ENCODE measurements at regions not wholly inside any gene's neighbourhood (a gene's known extent, or its start where the extent isn't known, plus 50 kb on each side); places are given as distances from the start of the nearest gene placed in this dataset.

DNA sequence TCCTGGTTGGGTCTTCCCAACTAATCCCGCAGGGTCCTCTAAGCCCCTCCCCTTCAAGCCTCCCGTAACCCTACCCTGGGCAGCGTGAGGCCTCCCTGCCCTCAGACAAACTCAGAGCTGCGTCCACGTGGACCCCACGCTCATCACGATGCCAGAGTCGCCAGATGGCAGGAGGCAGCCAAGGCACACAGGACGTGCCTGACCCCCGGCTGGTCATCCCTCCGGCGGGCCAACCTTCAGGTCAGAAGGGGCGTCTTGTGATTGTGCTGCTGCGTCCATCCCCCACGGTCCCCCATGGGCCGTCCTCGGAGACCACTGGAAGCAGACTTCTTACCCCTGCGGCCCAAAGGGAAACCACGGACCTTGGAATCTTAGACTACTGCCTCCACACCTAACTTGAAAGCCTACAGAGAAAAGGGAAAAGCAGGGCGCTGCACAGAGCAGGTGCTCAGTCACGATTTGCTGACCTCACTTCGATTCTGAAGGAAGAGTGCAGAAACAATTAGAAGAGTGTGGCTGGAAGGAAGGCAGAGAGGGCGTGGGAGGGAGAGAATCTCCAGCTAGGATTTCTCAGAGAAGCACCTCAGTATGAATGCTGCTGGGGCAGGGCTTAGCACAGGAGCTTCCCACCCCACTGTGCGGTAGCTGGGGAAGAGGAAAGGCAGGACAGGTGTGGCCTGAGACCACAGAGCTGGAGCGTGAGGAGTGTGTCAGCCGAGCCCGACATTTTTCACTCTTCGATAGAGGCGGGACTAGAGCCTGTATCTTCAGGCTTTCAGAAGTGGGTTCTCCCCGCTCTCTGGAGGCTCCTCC is 174.8 kb downstream of the ERCC6L2 start:
- in situ Hi-C loops (cut with HindIII; ENCODE audit: low sequenced_read_pairs) = no loop called here

DNA sequence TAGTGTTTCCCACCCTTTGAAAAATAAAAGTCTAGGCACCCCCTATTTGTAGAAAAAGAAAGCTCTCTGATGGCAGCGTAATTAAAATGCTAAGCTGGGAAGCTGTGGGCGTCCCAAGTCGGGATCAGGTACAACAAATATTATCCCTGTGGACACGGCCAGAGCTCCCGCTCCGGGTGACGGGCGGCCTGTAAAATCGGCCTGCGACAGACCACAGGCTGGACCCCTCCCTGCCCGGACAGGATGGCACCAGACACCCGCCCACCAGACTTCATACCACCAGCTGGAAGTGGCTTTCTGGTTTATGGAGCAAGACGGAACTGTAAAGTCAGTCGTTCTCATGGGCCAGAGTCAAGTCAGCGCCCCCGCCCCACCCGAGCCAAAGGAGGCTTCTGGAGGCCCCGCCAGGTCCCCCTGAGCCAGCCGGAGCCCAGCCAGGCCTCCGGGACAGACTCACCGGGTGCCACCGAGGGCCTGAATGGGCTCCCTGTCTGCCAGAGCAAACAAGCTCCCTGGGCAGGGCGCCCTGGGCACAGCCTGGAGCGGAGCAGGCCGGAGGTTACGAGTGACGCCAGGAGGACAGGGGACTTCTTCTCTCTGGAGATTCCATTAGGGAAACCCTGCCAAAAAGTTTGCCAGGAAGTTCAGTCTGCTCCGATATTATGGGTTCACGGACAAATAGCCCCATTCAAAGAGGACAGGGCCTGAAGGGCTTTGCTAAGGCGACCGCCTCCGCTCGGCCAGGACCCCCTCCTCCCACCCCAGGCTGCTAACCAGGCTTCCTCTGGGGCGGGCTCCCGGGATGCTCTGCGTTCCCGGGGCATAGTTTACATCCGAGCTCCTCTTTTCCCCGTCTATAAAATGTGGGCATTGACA is 173.7 kb downstream of the ERCC6L2 start:
- in situ Hi-C loops (cut with HindIII; ENCODE audit: low sequenced_read_pairs) = no loop called here
- DNase-seq (ENCODE audit: low spot score) = peak; percentile 42

More for the DNA sequence above, 174.8 kb downstream of the ERCC6L2 start:
- DNase-seq (ENCODE audit: low spot score) = no peak

DNA sequence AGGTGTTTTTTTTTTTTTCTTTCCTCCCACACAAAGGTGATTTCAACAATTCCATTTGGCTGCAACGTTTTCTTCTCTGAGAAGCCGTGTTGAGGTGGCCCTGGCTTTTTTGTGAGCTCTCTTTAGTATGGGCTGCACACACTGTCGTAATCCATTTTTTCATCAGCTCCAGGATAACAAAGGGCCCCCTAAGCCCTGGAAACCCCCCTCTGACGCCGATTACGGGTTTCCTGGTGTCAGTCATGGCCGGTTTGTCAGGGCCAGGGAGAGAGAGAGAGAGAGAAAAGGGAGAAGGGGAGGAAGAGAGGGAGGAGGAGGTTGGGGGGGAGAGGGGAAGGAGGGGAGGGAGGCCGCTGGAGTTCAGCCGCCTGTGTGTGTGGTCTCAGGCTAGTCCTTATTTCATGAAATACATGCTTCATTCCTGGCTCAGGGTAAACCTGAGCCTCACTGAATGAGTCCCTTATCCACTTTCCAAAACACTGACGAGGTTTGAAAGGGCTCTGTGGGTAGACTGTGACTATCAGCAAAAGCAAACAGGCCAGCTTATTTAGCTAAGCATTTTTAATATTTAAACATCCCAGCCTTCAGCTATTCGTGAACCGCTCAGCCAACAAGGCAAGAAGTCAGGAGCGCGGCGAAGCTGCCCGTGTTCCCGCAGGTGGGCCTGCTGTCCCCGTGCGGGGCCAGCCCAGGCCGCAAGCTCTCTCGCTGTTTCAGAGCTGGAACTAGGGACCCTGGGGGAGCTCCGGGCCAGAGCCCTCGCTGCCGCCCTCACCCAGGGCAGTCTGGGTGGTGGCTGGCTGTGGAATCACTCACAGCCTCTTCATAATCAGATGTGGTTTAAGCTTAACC is 172.8 kb downstream of the ERCC6L2 start:
- in situ Hi-C loops (cut with HindIII; ENCODE audit: low sequenced_read_pairs) = no loop called here
- peak; percentile 43 for DNase-seq (ENCODE audit: low spot score)

DNA sequence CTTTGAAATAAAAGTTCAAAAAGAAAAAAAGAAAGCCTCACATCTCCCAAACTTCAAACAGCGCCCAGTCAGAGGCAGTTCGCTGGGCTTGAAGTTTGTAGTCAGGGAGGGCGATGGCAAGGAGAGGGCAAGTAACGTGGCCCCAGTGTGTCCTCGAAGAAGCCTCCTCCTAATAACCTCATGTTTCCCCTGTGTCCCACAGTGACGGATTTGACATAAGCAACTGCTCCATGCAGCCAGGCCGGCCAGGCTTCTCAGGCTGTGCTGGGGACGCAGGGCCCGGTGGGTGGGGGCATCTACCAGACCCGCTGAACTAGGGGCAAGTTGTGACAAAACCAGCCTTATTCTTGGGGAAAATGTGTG is 172.2 kb downstream of the ERCC6L2 start:
- DNase-seq (ENCODE audit: low spot score) = no peak
- in situ Hi-C loops (cut with HindIII; ENCODE audit: low sequenced_read_pairs) = no loop called here

DNA sequence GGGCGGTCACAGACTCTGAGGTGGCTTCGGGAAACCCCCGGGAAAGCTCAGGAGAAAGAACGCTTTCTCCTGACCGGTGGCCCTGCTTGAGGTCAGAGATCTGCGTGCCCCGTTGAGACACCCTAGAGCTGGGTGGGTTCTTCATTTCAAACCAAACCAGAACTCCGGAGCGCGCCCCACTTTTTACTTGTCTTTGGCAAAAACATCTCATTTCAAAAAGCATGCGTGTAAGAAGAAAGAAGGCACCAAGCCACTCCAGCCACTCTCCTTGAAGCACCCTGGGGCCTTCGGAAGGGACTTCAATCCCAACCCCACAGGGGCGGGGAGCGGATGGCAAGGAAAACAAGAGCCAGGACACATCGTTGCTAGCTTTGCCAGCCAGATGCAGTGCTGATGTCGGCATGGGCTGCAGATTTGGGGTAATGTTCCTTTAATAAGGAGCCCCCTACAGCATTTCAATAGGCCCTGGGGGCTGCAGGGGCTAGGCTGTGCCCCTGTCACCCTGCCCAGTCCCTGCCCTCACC is 171.7 kb downstream of the ERCC6L2 start:
- in situ Hi-C loops (cut with HindIII; ENCODE audit: low sequenced_read_pairs) = no loop called here
- DNase-seq (ENCODE audit: low spot score) = no peak

DNA sequence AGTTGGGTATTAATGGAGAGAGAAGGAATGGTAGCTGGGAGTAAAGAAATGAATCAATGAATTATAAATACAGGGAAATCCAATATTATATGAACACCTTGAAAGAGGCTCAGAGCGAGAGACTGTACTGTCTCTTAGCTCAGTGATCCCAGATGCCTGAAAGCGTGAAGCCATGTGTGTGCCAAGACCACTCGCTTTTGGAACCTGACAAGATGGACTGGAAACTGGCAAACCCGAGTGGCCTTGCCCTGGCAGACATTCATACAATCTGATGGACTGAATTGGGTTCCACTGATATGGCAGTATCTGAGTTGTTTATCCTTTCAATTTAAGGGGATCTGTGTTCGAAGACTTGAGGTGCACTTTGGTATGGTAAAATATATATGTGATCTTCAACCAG is 170.3 kb downstream of the ERCC6L2 start:
- in situ Hi-C loops (cut with HindIII; ENCODE audit: low sequenced_read_pairs) = no loop called here

DNA sequence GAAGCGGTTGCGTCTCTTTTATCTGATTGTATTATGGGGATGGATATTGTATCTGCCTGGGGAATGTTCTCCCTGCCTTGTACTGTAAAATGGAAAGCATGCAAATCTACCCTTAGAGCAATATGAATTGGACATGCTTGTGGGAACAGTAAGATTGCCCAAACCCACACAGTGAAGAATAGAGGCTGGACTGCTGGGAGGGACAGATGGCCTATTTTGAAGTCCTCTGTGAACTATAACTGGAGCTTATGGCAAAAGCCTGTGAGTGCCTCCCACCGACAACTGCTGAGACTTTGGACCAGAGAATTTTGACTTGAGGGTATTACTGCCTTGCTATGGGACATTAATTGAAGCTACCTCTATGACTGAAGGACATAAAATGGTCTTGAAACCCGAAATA is 168.9 kb downstream of the ERCC6L2 start:
- in situ Hi-C loops (cut with HindIII; ENCODE audit: low sequenced_read_pairs) = no loop called here
- peak; percentile 95 for DNase-seq (ENCODE audit: low spot score)

More for the DNA sequence above, 170.3 kb downstream of the ERCC6L2 start:
- peak; percentile 92 for DNase-seq (ENCODE audit: low spot score)

DNA sequence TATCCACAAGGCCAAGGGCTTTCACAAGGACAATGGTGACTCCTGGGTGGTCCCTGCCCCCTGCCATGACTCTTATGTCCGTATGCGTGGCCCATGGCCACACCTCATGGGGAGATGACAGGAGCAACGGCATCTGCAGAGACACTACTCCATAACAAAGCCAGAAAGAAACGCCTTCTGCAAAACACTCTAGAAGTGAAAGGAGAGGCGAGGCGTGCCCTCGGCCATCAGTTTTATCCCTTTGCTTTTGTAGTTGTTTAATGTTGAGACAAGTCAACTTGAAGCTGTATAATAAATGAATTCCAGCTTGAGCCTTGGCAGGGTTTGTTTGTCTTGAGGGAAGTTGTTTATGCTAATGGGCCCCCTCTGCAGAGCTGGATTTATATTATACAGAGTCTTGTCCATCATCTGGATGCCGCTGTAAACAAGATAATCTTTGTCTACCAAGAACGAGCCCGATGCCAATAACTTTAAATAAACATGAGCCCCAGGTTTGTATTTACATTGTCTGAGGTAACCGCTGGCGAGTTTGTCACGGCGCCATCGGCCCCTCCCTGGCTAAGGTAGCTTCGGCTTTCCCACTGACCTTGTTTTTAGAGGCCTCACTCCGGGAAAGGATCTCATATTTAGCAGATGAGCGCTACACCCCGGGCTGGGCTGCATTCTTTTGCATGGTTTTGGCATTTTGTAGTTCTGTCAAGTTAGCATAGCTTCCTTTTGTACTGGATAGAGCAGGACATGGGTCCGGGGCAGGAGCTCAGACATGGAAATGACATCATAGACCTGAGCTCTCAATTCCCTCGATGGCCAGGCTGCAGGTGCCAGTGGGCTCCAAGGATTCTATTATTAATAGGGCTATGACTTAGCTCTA is 165.3 kb downstream of the ERCC6L2 start:
- in situ Hi-C loops (cut with HindIII; ENCODE audit: low sequenced_read_pairs) = no loop called here
- no peak for DNase-seq (ENCODE audit: low spot score)

DNA sequence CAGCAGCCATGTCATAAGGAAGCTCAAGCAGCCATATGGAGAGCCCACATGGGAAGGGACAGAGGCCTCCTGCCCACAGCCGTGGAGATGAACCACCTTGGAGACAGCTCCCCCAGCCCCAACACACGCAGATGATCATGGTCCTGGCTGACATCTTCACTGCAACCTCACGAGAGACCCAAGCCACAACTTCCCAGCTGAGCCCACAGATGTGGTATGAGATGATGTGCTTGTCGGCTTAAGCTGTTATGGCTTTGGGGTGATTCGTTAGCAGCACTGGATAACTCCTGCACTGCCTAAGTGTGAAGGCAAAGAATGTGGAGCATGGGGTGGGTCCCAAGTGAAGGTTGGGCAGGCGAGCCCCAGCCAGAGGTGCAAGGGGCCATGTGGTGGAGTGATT is 163.4 kb downstream of the ERCC6L2 start:
- in situ Hi-C loops (cut with HindIII; ENCODE audit: low sequenced_read_pairs) = no loop called here
- no peak for DNase-seq (ENCODE audit: low spot score)

DNA sequence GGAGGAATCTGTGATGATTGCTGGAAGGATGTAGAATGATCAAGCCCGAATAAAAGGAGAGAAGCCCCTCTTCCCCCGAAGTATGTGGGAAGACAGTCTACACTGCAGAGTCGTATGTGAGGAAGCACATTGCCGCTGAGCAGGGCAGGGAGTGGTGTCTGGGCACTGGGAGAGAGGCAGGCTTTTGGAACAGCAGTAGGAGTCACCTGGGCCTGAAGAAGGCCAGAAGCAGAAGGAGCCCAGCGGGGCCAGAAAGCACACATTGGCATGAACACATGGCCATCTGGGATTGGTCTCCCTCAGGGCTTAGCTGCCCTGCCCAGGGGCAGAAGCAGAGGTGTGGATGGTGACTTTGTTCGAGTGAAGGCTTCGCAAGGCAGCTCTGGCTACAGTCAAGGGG is 162.8 kb downstream of the ERCC6L2 start:
- in situ Hi-C loops (cut with HindIII; ENCODE audit: low sequenced_read_pairs) = no loop called here
- DNase-seq (ENCODE audit: low spot score) = peak; percentile 54

DNA sequence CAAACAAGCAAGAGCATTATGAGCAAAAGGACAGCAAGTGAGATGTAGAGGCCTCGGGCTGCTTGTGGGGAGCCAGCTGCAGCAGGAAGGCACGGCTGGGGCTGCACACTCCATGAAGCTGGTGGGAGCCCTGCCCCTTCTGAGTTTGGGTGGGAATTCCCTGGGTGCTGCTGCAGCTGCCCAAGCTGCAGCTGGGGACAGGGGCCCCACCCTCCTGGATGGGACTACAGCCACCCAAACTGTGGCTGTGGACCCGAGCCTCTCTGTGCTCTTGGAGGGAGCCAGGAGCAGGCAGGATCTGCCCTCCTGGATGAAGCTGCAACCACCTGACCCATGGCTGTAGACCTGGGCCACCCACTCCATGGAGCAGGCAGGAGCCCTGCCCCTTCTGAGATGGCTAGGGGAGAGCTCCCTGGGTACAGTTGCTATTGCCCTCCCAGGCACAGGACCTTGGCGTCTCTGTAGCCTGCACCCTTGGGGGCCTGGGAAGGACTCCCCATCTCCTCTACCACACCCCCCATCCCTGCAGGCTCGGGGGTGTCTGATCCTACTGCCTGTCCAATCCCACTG is 159.1 kb downstream of the ERCC6L2 start:
- in situ Hi-C loops (cut with HindIII; ENCODE audit: low sequenced_read_pairs) = no loop called here
- DNase-seq (ENCODE audit: low spot score) = no peak

DNA sequence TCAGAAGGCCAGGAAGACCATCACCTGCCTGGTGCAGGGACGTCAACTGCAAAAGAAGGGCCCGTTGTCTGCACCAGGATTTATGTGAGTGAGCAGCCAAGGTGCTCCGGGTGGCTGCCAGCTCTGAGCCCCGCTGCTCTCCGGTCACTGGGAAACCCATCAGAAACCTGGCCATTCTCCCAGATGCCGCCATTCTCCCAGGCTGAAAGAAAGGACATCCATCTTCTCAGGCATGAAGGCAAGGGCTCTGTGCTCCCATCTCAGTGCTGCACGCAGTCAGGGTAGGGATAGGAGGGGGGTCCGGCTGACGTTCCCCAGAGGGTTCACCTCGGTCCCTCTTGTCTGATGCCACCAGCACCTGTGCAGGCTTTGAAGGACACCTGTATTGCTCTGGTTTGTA is 158.4 kb downstream of the ERCC6L2 start:
- DNase-seq (ENCODE audit: low spot score) = peak; percentile 77
- in situ Hi-C loops (cut with HindIII; ENCODE audit: low sequenced_read_pairs) = no loop called here

DNA sequence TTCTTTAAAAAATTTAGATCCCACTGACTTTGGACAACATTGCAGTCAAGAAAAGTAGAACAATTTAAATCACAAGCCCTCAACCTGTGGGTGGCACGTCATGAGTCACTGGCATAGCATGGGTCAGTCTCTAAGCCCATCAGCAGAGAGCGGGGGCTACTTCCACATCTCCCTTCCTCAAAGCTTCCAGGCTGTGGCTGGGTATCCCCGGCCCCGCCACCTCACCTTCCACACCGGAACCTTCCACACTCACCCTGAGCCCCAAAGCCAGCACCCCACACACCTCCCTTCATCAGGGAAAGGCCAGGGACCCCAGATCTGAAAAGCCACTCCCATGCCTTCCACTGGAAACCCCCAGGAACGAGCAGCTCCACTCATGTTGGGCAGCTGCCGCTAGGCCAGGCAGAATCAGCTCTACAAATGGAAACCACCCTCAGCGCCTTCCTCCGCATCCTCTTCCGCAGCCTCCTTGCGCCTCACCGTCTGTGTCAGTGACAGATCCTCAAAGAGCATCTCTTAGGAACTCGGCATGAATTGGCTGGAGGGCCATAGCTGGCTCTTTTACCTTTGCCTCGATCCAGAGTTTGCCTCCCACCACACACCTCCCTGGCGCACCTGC is 156.5 kb downstream of the ERCC6L2 start:
- in situ Hi-C loops (cut with HindIII; ENCODE audit: low sequenced_read_pairs) = no loop called here
- no peak for DNase-seq (ENCODE audit: low spot score)

DNA sequence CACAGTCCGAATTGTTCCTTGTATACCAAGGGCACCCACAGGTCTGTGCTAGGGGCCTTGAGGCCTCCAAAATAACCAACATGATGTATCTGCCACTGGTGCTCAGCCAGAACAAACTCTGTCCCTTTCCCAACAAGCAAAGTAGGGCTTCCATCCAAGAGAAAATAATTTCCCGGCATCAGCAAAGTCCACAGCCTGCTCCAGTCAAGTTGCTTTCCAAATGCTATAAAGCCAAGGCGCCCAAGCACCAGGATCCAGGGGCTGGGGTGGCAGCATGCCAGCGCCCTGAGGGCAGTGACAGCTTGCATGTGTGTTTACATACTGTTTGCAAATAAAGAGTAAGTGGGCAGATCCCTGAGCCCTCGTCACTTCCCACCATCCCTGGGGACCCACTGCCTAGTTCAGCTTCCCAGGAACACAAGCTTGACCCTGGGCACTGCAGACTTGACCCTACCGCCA is 155.9 kb downstream of the ERCC6L2 start:
- in situ Hi-C loops (cut with HindIII; ENCODE audit: low sequenced_read_pairs) = no loop called here
- peak; percentile 87 for DNase-seq (ENCODE audit: low spot score)

DNA sequence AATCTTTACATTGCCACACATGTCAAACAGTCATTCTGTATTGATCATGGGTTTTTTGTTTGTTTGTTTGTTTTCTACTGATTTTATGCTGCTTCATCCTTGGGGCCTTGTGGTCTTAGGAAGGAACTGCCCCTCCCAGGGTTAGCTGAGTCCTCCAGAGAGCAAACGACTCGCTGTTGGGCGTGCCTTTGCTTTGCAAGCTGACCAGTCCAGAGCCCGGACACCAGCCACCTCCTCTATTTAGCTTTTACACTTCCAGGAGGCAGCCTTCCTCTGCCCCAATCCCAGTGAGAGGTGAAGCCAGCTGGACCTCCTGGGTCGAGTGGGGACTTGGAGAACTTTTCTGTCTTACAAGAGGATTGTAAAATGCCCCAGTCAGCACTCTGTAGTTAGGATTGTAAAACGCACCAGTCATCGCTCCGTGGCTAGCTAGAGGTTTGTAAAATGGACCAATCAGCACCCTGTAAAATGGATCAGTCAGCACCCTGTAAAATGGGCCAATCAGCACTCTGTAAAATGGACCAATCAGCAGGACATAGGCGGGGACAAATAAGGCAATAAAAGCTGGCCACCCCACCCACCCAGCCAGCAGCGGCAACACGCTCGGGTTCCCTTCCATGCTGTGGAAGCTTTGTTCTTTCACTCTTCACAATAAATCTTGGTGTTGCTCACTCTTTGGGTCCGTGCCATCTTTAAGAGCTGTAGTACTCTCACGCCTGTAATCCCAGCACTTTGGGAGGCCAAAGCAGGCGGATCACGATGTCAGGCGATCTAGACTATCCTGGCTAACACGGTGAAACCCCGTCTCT is 154.4 kb downstream of the ERCC6L2 start:
- in situ Hi-C loops (cut with HindIII; ENCODE audit: low sequenced_read_pairs) = no loop called here
- no peak for DNase-seq (ENCODE audit: low spot score)

DNA sequence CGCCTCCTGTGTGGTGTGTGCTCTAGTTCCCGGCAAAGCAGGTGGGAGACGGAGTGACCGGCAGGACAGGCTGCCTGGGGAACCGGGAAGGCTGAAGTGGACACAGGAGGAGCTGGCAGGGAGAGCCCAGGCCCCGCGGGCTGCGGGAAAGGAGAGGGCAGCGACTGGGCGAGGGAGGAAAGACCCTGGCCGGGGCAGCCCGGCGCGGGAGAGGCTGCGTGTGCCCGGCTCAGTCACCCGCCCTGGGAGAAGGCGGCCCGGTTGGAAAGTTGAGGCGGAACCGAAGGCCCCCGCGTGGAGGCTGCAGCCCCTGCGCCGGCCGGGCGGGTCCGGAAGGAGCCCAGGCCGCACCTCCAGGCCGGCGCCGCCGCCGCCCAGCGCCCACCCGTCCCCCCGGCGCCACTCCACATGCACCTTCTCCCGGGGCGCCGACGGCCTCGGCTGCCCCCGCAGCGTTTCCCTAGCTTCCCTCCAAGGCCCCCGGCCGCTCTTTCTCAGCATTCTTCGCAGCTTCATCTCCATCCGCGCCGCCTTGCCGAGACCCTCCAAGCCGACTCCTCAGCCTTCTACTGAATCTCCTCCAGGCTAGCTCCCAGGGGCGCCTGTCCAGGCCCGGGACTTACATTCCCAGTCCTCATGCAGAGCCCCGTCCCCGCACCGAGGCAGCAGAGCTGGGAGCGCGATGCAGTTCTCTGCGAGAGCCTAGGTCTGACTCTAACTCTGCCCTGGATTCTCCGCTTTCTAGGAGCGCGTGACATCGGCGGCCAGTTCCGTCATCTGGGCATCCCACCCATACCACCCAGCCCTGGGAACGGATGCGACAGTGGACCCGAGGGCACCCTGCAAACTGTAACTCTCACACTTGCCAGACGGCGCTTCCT is 152.0 kb downstream of the ERCC6L2 start:
- no peak for DNase-seq (ENCODE audit: low spot score)
- in situ Hi-C loops (cut with HindIII; ENCODE audit: low sequenced_read_pairs) = no loop called here

All from G401 (cell line).